HG02885 (cell line): ENCODE measurements at regions not wholly inside any gene's neighbourhood (a gene's known extent, or its start where the extent isn't known, plus 50 kb on each side); places are given as distances from the start of the nearest gene placed in this dataset.
"Not testable (repeated sequence)": the region's sequence is repeated elsewhere in the genome, so short reads cannot be mapped to it uniquely, and the experiment has no call there.

Experiments
- ATAC-seq: cut with Tn5 transposase; IDR thresholded peaks from one replicate; pipeline ENCODE4 v1.9.1; 2021; ENCODE audit warnings: mild to moderate bottlenecking; ENCODE audit not compliant: unreplicated experiment, poor library complexity

- no peak for ATAC-seq
These were observed 544.9 kb upstream of the CBLB start for GRCh38 chr3:106413683-106414082.

GRCh38 chr3:106420628-106421027 lies 551.8 kb upstream of the CBLB start:
- no peak for ATAC-seq

- no peak for ATAC-seq
These were observed 552.6 kb upstream of the CBLB start for GRCh38 chr3:106421426-106421825.

GRCh38 chr3:106421909-106422308 lies 553.1 kb upstream of the CBLB start:
- no peak for ATAC-seq

- ATAC-seq, result peak; percentile 45
These were observed 554.8 kb upstream of the CBLB start for GRCh38 chr3:106423321-106424225.

- ATAC-seq, result no peak
These were observed 556.2 kb upstream of the CBLB start for GRCh38 chr3:106425026-106425425.

- ATAC-seq, result no peak
These were observed 557.1 kb upstream of the CBLB start for GRCh38 chr3:106425916-106426315.

GRCh38 chr3:106428565-106428994 lies 559.8 kb upstream of the CBLB start:
- ATAC-seq, result no peak

- ATAC-seq, result no peak
These were observed 562.9 kb upstream of the CBLB start for GRCh38 chr3:106431721-106432120.

GRCh38 chr3:106435899-106436453 lies 567.2 kb upstream of the CBLB start:
- no peak for ATAC-seq

GRCh38 chr3:106438887-106439286 lies 570.1 kb upstream of the CBLB start:
- ATAC-seq, result no peak

GRCh38 chr3:106440672-106441071 lies 571.9 kb upstream of the CBLB start:
- ATAC-seq, result no peak

GRCh38 chr3:106446271-106446670 lies 577.5 kb upstream of the CBLB start:
- ATAC-seq, result no peak

GRCh38 chr3:106447723-106448301 lies 579.0 kb upstream of the CBLB start:
- ATAC-seq, result no peak

- ATAC-seq, result not testable (repeated sequence)
These were observed 579.7 kb upstream of the CBLB start for GRCh38 chr3:106448372-106448966.

GRCh38 chr3:106452096-106452495 lies 583.3 kb upstream of the CBLB start:
- ATAC-seq, result no peak

- no peak for ATAC-seq
These were observed 585.7 kb upstream of the CBLB start for GRCh38 chr3:106454497-106454896.

- peak; percentile 95 for ATAC-seq
These were observed 588.7 kb upstream of the CBLB start for GRCh38 chr3:106457281-106458180.

GRCh38 chr3:106458952-106459351 lies 590.1 kb upstream of the CBLB start:
- no peak for ATAC-seq

- no peak for ATAC-seq
These were observed 598.1 kb upstream of the CBLB start for GRCh38 chr3:106466881-106467280.
